WERI-Rb-1 (cell line): ENCODE measurements at regions not wholly inside any gene's neighbourhood (a gene's known extent, or its start where the extent isn't known, plus 50 kb on each side); places are given as distances from the start of the nearest gene placed in this dataset.
"Not testable (repeated sequence)": the region's sequence is repeated elsewhere in the genome, so short reads cannot be mapped to it uniquely, and the experiment has no call there.

Experiments used
- DNase-seq: peaks from one replicate; pipeline ENCODE4 v3.0.0-alpha.2; 2020
- H3K27ac ChIP-seq: fragments of 250-450 bp; sonication (Bioruptor Pico); 2 replicates; pipeline ENCODE4 v1.5.1; 2020; ENCODE audit warnings: mild to moderate bottlenecking, moderate library complexity
- H3K27me3 ChIP-seq: fragments of 250-450 bp; sonication (Bioruptor Pico); 2 replicates; pipeline ENCODE4 v1.5.1; 2021; ENCODE audit warnings: mild to moderate bottlenecking, low read depth, moderate library complexity; ENCODE audit not compliant: insufficient read depth, severe bottlenecking
- H3K36me3 ChIP-seq: fragments of 250-450 bp; sonication (Bioruptor Pico); 2 replicates; pipeline ENCODE4 v1.5.1; 2020; ENCODE audit warnings: mild to moderate bottlenecking, moderate library complexity
- H3K4me3 ChIP-seq: 2 replicates; pipeline ENCODE4 v1.5.1; 2011; ENCODE audit warnings: low read depth, mild to moderate bottlenecking, control low read depth, low read length
- H3K9me3 ChIP-seq: fragments of 250-450 bp; sonication (Bioruptor Pico); 2 replicates; pipeline ENCODE4 v1.5.1; 2021; ENCODE audit warnings: mild to moderate bottlenecking, moderate library complexity; ENCODE audit not compliant: severe bottlenecking
- CTCF ChIP-seq: IDR thresholded peaks from 2 replicates; pipeline ENCODE4 v1.5.1; 2011; ENCODE audit warnings: low read depth, mild to moderate bottlenecking, control low read depth, inconsistent platforms, low read length

- Histone ChIP-seq H3K4me3 (no peak overlapping the region), H3K27me3 (no peaks in the 10 kb centered on the region), H3K9me3 (no peaks in the 10 kb centered on the region), H3K36me3 (no peaks in the 10 kb centered on the region), H3K27ac (no peak overlapping the region)
- DNase-seq, result no peak
- no peak for TF ChIP-seq CTCF
Observed at GRCh38 chr10:94239696-94240095, 123.0 kb downstream of the NOC3L start.

- Histone ChIP-seq H3K4me3 (no peak overlapping the region), H3K36me3 (no peaks in the 10 kb centered on the region)
- no peak for DNase-seq
Observed at GRCh38 chr10:94240491-94240890, 122.2 kb downstream of the NOC3L start.

GRCh38 chr10:94240901-94241300 is 121.8 kb downstream of the NOC3L start:
- peaks cover 2% of the 10 kb centered on the region; the same call in 1 of the 2 replicates for H3K36me3 ChIP-seq
- H3K27me3 ChIP-seq, result no peaks in the 10 kb centered on the region
- H3K9me3 ChIP-seq, result no peaks in the 10 kb centered on the region
- no peak overlapping the region for H3K27ac ChIP-seq
- no peak overlapping the region for H3K4me3 ChIP-seq
- no peak for TF ChIP-seq CTCF
- DNase-seq, result no peak

More at GRCh38 chr10:94240491-94240890, 122.2 kb downstream of the NOC3L start:
- no peaks in the 10 kb centered on the region for H3K27me3 ChIP-seq
- no peak for TF ChIP-seq CTCF
- H3K27ac ChIP-seq, result no peak overlapping the region
- no peaks in the 10 kb centered on the region for H3K9me3 ChIP-seq

GRCh38 chr10:94251098-94251497 is 111.6 kb downstream of the NOC3L start:
- H3K27me3 ChIP-seq, result no peaks in the 10 kb centered on the region
- no peaks in the 10 kb centered on the region for H3K9me3 ChIP-seq
- no peak for DNase-seq
- no peak overlapping the region for H3K27ac ChIP-seq
- no peak overlapping the region for H3K4me3 ChIP-seq
- peaks cover 6% of the 10 kb centered on the region for H3K36me3 ChIP-seq
- TF ChIP-seq CTCF, result no peak

GRCh38 chr10:94251568-94251967 is 111.2 kb downstream of the NOC3L start:
- Histone ChIP-seq H3K27me3 (no peaks in the 10 kb centered on the region), H3K9me3 (no peaks in the 10 kb centered on the region), H3K4me3 (no peak overlapping the region), H3K36me3 (peaks cover 2% of the 10 kb centered on the region; the same call in 1 of the 2 replicates), H3K27ac (no peak overlapping the region)
- TF ChIP-seq CTCF, result no peak
- no peak for DNase-seq

- not testable (repeated sequence) for H3K27me3 ChIP-seq, DNase-seq, H3K36me3 ChIP-seq, H3K4me3 ChIP-seq, H3K27ac ChIP-seq, H3K9me3 ChIP-seq
Observed at GRCh38 chr10:94257407-94257806, 105.3 kb downstream of the NOC3L start.
